SK-MEL-5 (cell line): ENCODE measurements at regions not wholly inside any gene's neighbourhood (a gene's known extent, or its start where the extent isn't known, plus 50 kb on each side); places are given as distances from the start of the nearest gene placed in this dataset.

Experiments used
- DNase-seq: peaks from one replicate; pipeline ENCODE4 v3.0.0-alpha.2; 2016; ENCODE audit warnings: low read depth, low spot score
- in situ Hi-C: cut with HindIII; loops from 2 replicates; pipeline ENCODE4 v1.10.0; 2016; ENCODE audit warnings: low sequenced_read_pairs, high pct_unique_total_duplicates, low pct_unique_long_range_greater_than_20kb

- in situ Hi-C loops = no loop called here
These were observed 74.5 kb upstream of the SP4 start for GRCh38 chr7:21353388-21353780.

GRCh38 chr7:21354284-21354683, 73.6 kb upstream of the SP4 start:
- in situ Hi-C loops = no loop called here
- no peak for DNase-seq

More at GRCh38 chr7:21353388-21353780, 74.5 kb upstream of the SP4 start:
- no peak for DNase-seq

GRCh38 chr7:21355406-21355874, 72.4 kb upstream of the SP4 start:
- no peak for DNase-seq
- in situ Hi-C loops = no loop called here

- DNase-seq = no peak
- in situ Hi-C loops = no loop called here
These were observed 71.3 kb upstream of the SP4 start for GRCh38 chr7:21356616-21357015.

GRCh38 chr7:21357151-21358097, 70.5 kb upstream of the SP4 start:
- in situ Hi-C loops = no loop called here

GRCh38 chr7:21358648-21359047, 69.2 kb upstream of the SP4 start:
- no peak for DNase-seq
- in situ Hi-C loops = no loop called here

More at GRCh38 chr7:21357151-21358097, 70.5 kb upstream of the SP4 start:
- DNase-seq = no peak

GRCh38 chr7:21359163-21359562, 68.7 kb upstream of the SP4 start:
- no peak for DNase-seq
- in situ Hi-C loops = no loop called here

- in situ Hi-C loops = no loop called here
- no peak for DNase-seq
These were observed 66.3 kb upstream of the SP4 start for GRCh38 chr7:21361413-21362125.

- in situ Hi-C loops = no loop called here
- DNase-seq = no peak
These were observed 63.0 kb upstream of the SP4 start for GRCh38 chr7:21364801-21365271.

- no peak for DNase-seq
- in situ Hi-C loops = no loop called here
These were observed 61.8 kb upstream of the SP4 start for GRCh38 chr7:21365866-21366624.

GRCh38 chr7:21367081-21367480, 60.8 kb upstream of the SP4 start:
- in situ Hi-C loops = no loop called here
- DNase-seq = no peak

GRCh38 chr7:21367537-21367936, 60.3 kb upstream of the SP4 start:
- no peak for DNase-seq

GRCh38 chr7:21368317-21368716, 59.6 kb upstream of the SP4 start:
- in situ Hi-C loops = no loop called here
- DNase-seq = no peak

More at GRCh38 chr7:21367537-21367936, 60.3 kb upstream of the SP4 start:
- in situ Hi-C loops = no loop called here

- in situ Hi-C loops = no loop called here
These were observed 57.5 kb upstream of the SP4 start for GRCh38 chr7:21370283-21370982.

GRCh38 chr7:21371360-21371759, 56.5 kb upstream of the SP4 start:
- DNase-seq = peak; percentile 37

More at GRCh38 chr7:21370283-21370982, 57.5 kb upstream of the SP4 start:
- DNase-seq = no peak

GRCh38 chr7:21373031-21373430, 54.9 kb upstream of the SP4 start:
- in situ Hi-C loops = no loop called here
- DNase-seq = no peak

More at GRCh38 chr7:21371360-21371759, 56.5 kb upstream of the SP4 start:
- in situ Hi-C loops = no loop called here

- no peak for DNase-seq
- in situ Hi-C loops = no loop called here
These were observed 53.7 kb upstream of the SP4 start for GRCh38 chr7:21374134-21374533.
